ENCODE measurements at regions not wholly inside any gene's neighbourhood (a gene's known extent, or its start where the extent isn't known, plus 50 kb on each side); places are given as distances from the start of the nearest gene placed in this dataset.

DNA sequence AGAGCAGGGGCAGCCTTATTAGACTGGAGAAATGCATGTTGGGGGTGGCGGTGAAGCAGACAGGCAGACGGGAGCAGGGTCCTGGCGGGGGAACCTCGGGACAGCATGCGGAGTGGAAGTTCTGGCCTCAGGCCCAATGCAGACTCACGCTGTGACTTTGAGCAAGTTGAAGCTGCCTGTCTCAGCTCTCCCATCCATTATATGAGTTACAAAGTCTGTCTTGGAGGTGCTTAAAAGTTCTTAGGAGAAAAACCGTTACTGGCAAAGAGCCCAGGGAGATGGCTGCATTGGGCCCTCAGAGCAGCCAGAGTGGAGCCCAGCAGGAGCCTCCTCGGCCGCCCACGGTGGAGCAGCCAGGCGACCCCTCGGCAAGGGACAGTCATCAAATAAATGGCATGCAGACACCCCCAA lies 509.5 kb downstream of the PLXNA4 start:
- Mint-ChIP-seq H3K9me3 (no peaks in the 10 kb centered on the region), H3K27ac (peak overlapping the region; percentile 92), H3K4me1 (peaks cover 30% of the 10 kb centered on the region), H3K36me3 (no peaks in the 10 kb centered on the region), H3K4me3 (no peak overlapping the region), H3K27me3 (ENCODE audit: insufficient read depth, low read depth) (peaks cover 4% of the 10 kb centered on the region)
- Histone ChIP-seq H2AFZ (replicated peaks) (no peak overlapping the region), H3K27ac (no peak overlapping the region), H3K4me2 (no peak overlapping the region), H3K79me2 (ENCODE audit: low read depth) (no peaks in the 10 kb centered on the region), H3K27me3 (no peaks in the 10 kb centered on the region), H3K4me3 (no peak overlapping the region), H4K20me1 (ENCODE audit: low read depth) (no peaks in the 10 kb centered on the region), H3F3A (ENCODE audit: low read depth) (no peaks in the 10 kb centered on the region), H3K4me1 (peaks cover 6% of the 10 kb centered on the region), H3K9me3 (ENCODE audit: low read depth) (no peaks in the 10 kb centered on the region), H3K36me3 (no peaks in the 10 kb centered on the region), H3K9ac (no peak overlapping the region)
- DNase-seq (ENCODE audit: low spot score) = no peak
- TF ChIP-seq EZH2 (IDR thresholded peaks at IDR 0.05) (no peak), EZH2phosphoT487 (IDR thresholded peaks at IDR 0.05) (no peak)
- TF ChIP-seq, protein P1, sequence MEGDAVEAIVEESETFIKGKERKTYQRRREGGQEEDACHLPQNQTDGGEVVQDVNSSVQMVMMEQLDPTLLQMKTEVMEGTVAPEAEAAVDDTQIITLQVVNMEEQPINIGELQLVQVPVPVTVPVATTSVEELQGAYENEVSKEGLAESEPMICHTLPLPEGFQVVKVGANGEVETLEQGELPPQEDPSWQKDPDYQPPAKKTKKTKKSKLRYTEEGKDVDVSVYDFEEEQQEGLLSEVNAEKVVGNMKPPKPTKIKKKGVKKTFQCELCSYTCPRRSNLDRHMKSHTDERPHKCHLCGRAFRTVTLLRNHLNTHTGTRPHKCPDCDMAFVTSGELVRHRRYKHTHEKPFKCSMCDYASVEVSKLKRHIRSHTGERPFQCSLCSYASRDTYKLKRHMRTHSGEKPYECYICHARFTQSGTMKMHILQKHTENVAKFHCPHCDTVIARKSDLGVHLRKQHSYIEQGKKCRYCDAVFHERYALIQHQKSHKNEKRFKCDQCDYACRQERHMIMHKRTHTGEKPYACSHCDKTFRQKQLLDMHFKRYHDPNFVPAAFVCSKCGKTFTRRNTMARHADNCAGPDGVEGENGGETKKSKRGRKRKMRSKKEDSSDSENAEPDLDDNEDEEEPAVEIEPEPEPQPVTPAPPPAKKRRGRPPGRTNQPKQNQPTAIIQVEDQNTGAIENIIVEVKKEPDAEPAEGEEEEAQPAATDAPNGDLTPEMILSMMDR (IDR thresholded peaks at IDR 0.05) = no peak

DNA sequence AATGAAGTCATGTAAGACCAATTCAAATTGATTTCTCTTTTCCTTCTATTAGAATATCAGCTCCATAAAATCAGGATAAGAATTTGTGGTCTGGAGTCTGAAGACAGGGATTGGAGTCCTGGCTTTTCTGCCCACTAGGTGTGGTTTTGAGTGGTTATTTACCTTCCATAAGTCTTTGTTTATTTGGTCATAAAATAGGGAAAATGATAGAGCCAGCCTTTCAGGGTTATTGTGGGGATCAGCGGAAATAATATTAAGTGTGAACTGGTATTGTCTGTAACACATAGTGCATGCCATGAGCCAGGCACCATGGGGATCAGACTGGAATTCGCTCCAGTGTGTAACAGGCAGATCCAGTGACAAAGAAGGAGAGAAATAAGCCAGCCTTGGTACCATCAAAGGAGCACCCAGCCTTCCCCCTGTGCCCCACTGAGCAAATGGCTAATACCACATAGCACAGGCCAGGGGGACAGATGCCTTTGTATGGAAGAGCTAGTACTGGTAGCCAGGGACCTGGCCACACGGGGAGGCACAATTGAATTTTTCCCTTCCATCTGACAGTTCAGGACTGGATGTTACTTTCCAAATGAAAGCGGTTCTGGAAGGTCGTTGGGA lies 509.7 kb upstream of the PODXL start:
- no peak overlapping the region for H2AFZ ChIP-seq (replicated peaks)
- Mint-ChIP-seq H3K36me3 (no peaks in the 10 kb centered on the region), H3K9me3 (no peaks in the 10 kb centered on the region), H3K27me3 (ENCODE audit: insufficient read depth, low read depth) (peaks cover 4% of the 10 kb centered on the region), H3K4me1 (peaks cover 30% of the 10 kb centered on the region), H3K4me3 (no peak overlapping the region), H3K27ac (peak overlapping the region; percentile 67)
- no peak overlapping the region for H3K9ac ChIP-seq
- H3K9me3 ChIP-seq (ENCODE audit: low read depth) = no peaks in the 10 kb centered on the region
- H3K36me3 ChIP-seq = no peaks in the 10 kb centered on the region
- H3F3A ChIP-seq (ENCODE audit: low read depth) = no peaks in the 10 kb centered on the region
- H3K79me2 ChIP-seq (ENCODE audit: low read depth) = no peaks in the 10 kb centered on the region
- no peaks in the 10 kb centered on the region for H4K20me1 ChIP-seq (ENCODE audit: low read depth)
- no peak overlapping the region for H3K4me3 ChIP-seq
- TF ChIP-seq, protein P1 (IDR thresholded peaks at IDR 0.05) = no peak
- TF ChIP-seq EZH2 (IDR thresholded peaks at IDR 0.05) = no peak
- no peak for TF ChIP-seq EZH2phosphoT487 (IDR thresholded peaks at IDR 0.05)
- H3K4me1 ChIP-seq = peaks cover 6% of the 10 kb centered on the region
- no peak overlapping the region for H3K4me2 ChIP-seq
- H3K27ac ChIP-seq = no peak overlapping the region
- DNase-seq (ENCODE audit: low spot score) = peak; percentile 9
- H3K27me3 ChIP-seq = no peaks in the 10 kb centered on the region

DNA sequence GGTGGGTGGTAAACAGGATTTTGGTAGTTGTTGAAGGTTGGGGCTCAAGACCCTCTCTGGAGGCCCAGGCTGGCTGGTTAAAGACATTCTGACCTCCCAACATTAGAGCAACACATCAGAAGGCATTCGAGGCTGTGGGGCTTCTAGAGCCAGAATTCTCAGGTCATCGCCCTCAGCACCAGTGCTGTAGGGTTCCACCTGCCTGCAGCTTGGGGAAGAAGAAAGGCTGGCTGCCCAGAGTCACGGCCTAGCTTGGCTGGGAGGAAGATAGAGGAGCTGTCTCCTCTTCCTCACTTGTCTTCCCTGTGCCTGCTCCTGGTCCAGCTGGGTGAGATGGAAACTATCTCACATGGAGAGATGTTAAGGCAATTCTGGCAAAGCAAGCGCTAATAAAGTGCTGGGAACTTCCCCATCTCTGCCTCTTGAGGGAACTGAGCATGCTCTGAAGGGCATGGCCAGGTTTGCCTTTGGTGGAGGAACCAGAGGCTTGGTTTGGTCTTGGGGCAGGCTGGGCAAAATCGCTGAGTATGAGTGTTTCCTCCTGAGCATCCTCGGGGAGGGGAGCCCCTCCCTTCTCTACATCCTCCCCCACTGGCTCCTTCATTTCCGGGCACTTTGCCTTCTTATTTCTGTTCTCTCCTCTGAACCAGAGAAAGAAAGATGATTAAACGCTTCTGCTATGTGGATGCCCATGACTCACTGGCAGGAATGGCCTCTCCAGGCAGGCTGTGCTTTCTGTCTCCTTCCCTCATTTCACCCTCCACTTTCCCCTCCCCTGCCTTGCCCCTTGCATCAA lies 509.0 kb upstream of the PODXL start:
- no peak for TF ChIP-seq EZH2phosphoT487 (IDR thresholded peaks at IDR 0.05)
- H3K9me3 ChIP-seq (ENCODE audit: low read depth) = no peaks in the 10 kb centered on the region
- no peak for DNase-seq (ENCODE audit: low spot score)
- Mint-ChIP-seq H3K4me1 (peaks cover 30% of the 10 kb centered on the region), H3K9me3 (no peaks in the 10 kb centered on the region), H3K27me3 (ENCODE audit: insufficient read depth, low read depth) (peaks cover 4% of the 10 kb centered on the region), H3K4me3 (no peak overlapping the region), H3K36me3 (no peaks in the 10 kb centered on the region), H3K27ac (peak overlapping the region; percentile 67)
- H3K36me3 ChIP-seq = no peaks in the 10 kb centered on the region
- H3K4me2 ChIP-seq = no peak overlapping the region
- H3K27me3 ChIP-seq = no peaks in the 10 kb centered on the region
- no peak overlapping the region for H3K9ac ChIP-seq
- H3K27ac ChIP-seq = no peak overlapping the region
- H3F3A ChIP-seq (ENCODE audit: low read depth) = no peaks in the 10 kb centered on the region
- H4K20me1 ChIP-seq (ENCODE audit: low read depth) = no peaks in the 10 kb centered on the region
- H3K4me3 ChIP-seq = no peak overlapping the region
- H2AFZ ChIP-seq (replicated peaks) = no peak overlapping the region
- H3K79me2 ChIP-seq (ENCODE audit: low read depth) = no peaks in the 10 kb centered on the region
- H3K4me1 ChIP-seq = peaks cover 6% of the 10 kb centered on the region

DNA sequence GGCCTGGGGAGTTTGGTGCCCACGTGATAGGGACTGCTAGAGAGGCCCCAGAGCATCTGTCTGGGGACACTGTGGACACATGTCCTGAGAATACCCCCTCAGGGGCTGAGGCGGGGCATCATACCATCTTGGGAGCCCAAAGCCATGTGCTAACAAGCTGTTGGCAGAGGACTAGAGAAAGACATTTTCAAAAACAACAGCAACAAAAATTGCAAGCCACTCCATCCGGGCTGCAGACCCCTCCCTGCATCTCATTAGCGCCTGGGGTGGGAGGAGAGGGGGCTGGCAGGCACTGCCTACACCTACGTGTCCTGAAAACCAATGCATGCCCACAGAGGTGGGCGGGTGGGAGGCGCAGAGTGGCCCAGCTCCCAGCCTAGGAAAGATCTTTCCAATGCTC lies 507.4 kb upstream of the PODXL start:
- Histone ChIP-seq H3K4me2 (no peak overlapping the region), H3K9me3 (ENCODE audit: low read depth) (no peaks in the 10 kb centered on the region), H4K20me1 (ENCODE audit: low read depth) (no peaks in the 10 kb centered on the region), H3K4me3 (no peak overlapping the region), H3F3A (ENCODE audit: low read depth) (no peaks in the 10 kb centered on the region), H3K27ac (no peak overlapping the region), H3K4me1 (peaks cover 6% of the 10 kb centered on the region), H3K9ac (no peak overlapping the region), H3K27me3 (no peaks in the 10 kb centered on the region), H2AFZ (replicated peaks) (no peak overlapping the region), H3K79me2 (ENCODE audit: low read depth) (no peaks in the 10 kb centered on the region), H3K36me3 (no peaks in the 10 kb centered on the region)
- no peak for DNase-seq (ENCODE audit: low spot score)
- TF ChIP-seq EZH2phosphoT487 (IDR thresholded peaks at IDR 0.05) (no peak), EZH2 (IDR thresholded peaks at IDR 0.05) (no peak)
- TF ChIP-seq, protein P1 (IDR thresholded peaks at IDR 0.05) = no peak
- H3K4me1 Mint-ChIP-seq = peaks cover 30% of the 10 kb centered on the region
- H3K27ac Mint-ChIP-seq = no peak overlapping the region
- H3K9me3 Mint-ChIP-seq = no peaks in the 10 kb centered on the region
- peaks cover 4% of the 10 kb centered on the region for H3K27me3 Mint-ChIP-seq (ENCODE audit: insufficient read depth, low read depth)
- H3K4me3 Mint-ChIP-seq = no peak overlapping the region
- no peaks in the 10 kb centered on the region for H3K36me3 Mint-ChIP-seq
